Sigmoid colon (tissue), 6 donors: ENCODE measurements at regions not wholly inside any gene's neighbourhood (a gene's known extent, or its start where the extent isn't known, plus 50 kb on each side); places are given as distances from the start of the nearest gene placed in this dataset.

ENCODE experiments used
- DNase-seq: peaks from one replicate; pipeline ENCODE4 v3.0.0-alpha.2; 2019
- H3K27ac ChIP-seq, 4 donors: fragments of 200-600 bp; sonication (generic); one replicate each; pipeline ENCODE4 v1.5.1; 2016 to 2019; ENCODE audit warnings: mild to moderate bottlenecking in 1 of 4
- H3K27me3 ChIP-seq, 3 donors: fragments of 200-600 bp; sonication (generic); one replicate each; pipeline ENCODE4 v1.5.1; 2019; ENCODE audit warnings: mild to moderate bottlenecking in 1 of 3
- H3K36me3 ChIP-seq, 4 donors: fragments of 200-600 bp; sonication (generic); one replicate each; pipeline ENCODE4 v1.5.1; 2016 to 2019
- H3K4me1 ChIP-seq, 4 donors: fragments of 200-600 bp; sonication (generic); one replicate each; pipeline ENCODE4 v1.5.1; 2017 to 2019
- H3K4me3 ChIP-seq, 4 donors: fragments of 200-600 bp; sonication (generic); one replicate each; pipeline ENCODE4 v1.5.1; 2017 to 2019; ENCODE audit warnings: mild to moderate bottlenecking in 2 of 4, moderate library complexity in 1 of 4
- H3K9me3 ChIP-seq, 4 donors: fragments of 200-600 bp in 3 of 4; sonication (generic) in 3 of 4; one replicate each; pipeline versions ENCODE4 v1.5.1 to v1.6.1; 2013 to 2019
- EP300 ChIP-seq, 4 donors: sonication (generic); formaldehyde crosslinking; IDR thresholded peaks; one replicate each; pipeline ENCODE4 v1.6.1; 2017; ENCODE audit warnings: antibody characterized with exemption in 4 of 4
- POLR2A ChIP-seq, 2 donors: fragments of 450-650 bp; IDR thresholded peaks; one replicate each; pipeline ENCODE4 v1.6.1; 2016; ENCODE audit warnings: antibody characterized with exemption in 2 of 2, mild to moderate bottlenecking in 2 of 2, moderate library complexity in 2 of 2
- POLR2AphosphoS5 ChIP-seq, 4 donors: sonication (generic); formaldehyde crosslinking; IDR thresholded peaks; one replicate each; pipeline ENCODE4 v1.6.1; 2017; ENCODE audit warnings: antibody characterized with exemption in 4 of 4
- WGBS, 2 donors: extraction: QIAGEN DNeasy Blood & Tissue Kit; methylation state at CpG; one replicate each; pipeline ENCODE4 v1.1.7; 2013; 5-methylcytosine and 5-hydroxymethylcytosine counted together
- intact Hi-C: fragments of 100-400 bp; cut with DNase I; formaldehyde crosslinking; loops from one replicate; pipeline ENCODE4 v1.15.1; 2023
- TF ChIP-seq, protein P1 (sequence below), 4 experiments: fragments of 450-650 bp in 3 of 4; fragments of 200-600 bp in 1 of 4; IDR thresholded peaks; one replicate each; pipeline ENCODE4 v1.5.1; 2016 to 2019; ENCODE audit warnings: antibody characterized with exemption in 4 of 4, mild to moderate bottlenecking in 3 of 4, moderate library complexity in 2 of 4
- donor health status: healthy with polysubstance abuse.
- donor health status: healthy.

DNA sequence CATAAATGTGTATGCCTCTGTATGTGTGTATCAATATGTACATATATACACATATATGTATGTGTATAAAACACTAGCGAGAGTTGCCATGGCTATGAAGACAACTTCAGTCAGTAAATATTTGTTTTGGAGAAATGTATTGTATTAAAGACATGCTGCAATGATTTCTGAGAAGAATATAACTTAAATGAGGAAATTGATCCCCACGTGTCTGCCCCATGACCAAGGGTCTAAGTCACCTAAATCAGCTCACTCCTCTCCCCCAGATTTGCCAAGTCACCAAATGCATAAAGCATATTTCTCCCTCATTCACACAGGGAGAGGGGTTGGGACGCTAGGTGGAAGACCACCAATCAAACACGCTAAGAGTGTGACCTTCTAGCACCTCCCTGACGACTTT is 58.3 kb upstream of the LYST start:
- H3K9me3 ChIP-seq: no peaks in the 10 kb centered on the region
- no peaks in the 10 kb centered on the region for H3K27me3 ChIP-seq
- no peak overlapping the region for H3K27ac ChIP-seq
- intact Hi-C loops: no loop called here
- 64 to 76% methylated on average over 5 of the region's 5 CpGs for WGBS, 2 donors
- TF ChIP-seq EP300 (IDR thresholded peaks at IDR 0.05): no peak
- TF ChIP-seq POLR2AphosphoS5 (IDR thresholded peaks at IDR 0.05): no peak
- H3K36me3 ChIP-seq: no peaks in the 10 kb centered on the region
- H3K4me1 ChIP-seq: peaks cover 0 to 14% (median 10%) of the 10 kb centered on the region in 4 donors
- H3K4me3 ChIP-seq: no peak overlapping the region
- DNase-seq: no peak

DNA sequence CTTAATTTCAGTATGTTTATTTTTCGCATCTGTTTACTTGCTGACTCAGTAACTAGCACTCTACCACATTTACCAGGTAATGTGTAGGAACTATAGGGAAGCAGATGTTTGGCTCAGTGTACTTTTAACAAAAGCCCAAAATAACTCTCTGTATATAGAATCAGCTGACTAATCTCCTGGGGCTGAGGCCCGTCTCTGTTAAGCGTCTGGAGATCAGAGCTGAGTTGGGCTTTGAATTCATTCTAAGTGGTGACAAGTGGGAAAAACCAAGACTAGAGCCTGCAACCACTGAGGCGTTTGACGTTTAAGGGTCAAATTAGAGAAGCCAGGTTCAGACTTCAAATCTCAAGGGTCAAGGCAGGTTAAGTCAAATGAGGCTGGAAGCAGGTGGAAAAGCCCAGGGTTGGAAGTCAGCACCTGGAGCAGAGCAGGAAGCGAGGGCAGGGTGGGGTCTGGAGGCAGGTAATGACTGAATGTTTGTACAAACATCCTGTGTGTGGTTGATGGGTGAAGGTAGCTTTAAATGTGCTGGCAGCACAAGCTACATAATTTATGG is 56.8 kb upstream of the LYST start:
- H3K27ac ChIP-seq: peak overlapping the region in 1 of 4 donors; percentile 7
- WGBS, 2 donors: 14 to 23% methylated on average over 6 of the region's 6 CpGs
- no peaks in the 10 kb centered on the region for H3K36me3 ChIP-seq
- TF ChIP-seq POLR2A (IDR thresholded peaks at IDR 0.05) (no peak), EP300 (IDR thresholded peaks at IDR 0.05) (no peak), POLR2AphosphoS5 (IDR thresholded peaks at IDR 0.05) (no peak)
- TF ChIP-seq, protein P1, sequence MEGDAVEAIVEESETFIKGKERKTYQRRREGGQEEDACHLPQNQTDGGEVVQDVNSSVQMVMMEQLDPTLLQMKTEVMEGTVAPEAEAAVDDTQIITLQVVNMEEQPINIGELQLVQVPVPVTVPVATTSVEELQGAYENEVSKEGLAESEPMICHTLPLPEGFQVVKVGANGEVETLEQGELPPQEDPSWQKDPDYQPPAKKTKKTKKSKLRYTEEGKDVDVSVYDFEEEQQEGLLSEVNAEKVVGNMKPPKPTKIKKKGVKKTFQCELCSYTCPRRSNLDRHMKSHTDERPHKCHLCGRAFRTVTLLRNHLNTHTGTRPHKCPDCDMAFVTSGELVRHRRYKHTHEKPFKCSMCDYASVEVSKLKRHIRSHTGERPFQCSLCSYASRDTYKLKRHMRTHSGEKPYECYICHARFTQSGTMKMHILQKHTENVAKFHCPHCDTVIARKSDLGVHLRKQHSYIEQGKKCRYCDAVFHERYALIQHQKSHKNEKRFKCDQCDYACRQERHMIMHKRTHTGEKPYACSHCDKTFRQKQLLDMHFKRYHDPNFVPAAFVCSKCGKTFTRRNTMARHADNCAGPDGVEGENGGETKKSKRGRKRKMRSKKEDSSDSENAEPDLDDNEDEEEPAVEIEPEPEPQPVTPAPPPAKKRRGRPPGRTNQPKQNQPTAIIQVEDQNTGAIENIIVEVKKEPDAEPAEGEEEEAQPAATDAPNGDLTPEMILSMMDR (IDR thresholded peaks at IDR 0.05): no peak
- H3K9me3 ChIP-seq: no peaks in the 10 kb centered on the region
- H3K4me3 ChIP-seq: no peak overlapping the region
- intact Hi-C loops: no loop called here
- H3K4me1 ChIP-seq: peaks cover 0 to 14% (median 10%) of the 10 kb centered on the region in 4 donors
- H3K27me3 ChIP-seq: no peaks in the 10 kb centered on the region
- DNase-seq: no peak

DNA sequence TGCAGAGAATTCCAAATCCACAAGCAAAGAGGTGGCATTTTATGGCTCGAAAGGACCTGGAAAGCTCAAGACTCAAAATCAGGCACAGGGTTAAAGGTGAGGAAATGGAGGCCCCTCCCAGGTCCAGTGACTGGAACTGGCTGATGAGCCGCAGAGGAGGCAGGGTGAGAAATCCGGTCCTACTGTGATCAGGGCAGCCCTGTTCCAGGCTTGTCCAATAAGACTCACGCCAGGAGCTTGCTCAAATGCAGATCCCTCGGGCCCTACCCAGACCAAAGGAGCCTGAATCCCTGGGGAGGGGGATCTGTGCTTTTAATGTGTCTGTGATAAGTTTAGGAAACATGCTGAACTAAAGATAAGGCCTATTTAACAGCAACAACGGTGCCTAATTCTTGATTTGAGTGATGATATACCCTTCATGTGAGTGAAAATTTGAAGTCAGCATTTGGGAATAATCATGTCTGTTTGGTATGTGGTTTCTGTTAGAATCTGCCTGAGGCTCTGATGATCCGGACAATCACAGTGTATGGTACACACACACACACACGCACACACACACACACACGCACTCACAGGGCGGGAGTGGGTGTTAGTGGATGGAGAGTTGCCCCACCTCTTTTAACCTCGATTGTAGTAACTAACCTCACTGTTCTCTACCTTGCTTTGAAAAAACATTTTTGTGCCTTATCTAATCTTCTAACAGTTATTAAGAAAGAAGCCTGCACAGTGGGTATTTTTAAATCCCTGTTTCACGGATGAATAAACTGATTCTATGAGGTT is 54.1 kb upstream of the LYST start:
- DNase-seq: no peak
- no peak overlapping the region for H3K4me3 ChIP-seq
- peaks cover 0 to 31% (median 21%) of the 10 kb centered on the region in 4 donors for H3K4me1 ChIP-seq
- H3K9me3 ChIP-seq: no peaks in the 10 kb centered on the region
- H3K36me3 ChIP-seq: no peaks in the 10 kb centered on the region
- peak overlapping the region in 3 of 4 donors; percentile 6 to 46 (median 14) for H3K27ac ChIP-seq
- intact Hi-C loops: no loop called here
- TF ChIP-seq EP300 (IDR thresholded peaks at IDR 0.05): no peak
- TF ChIP-seq POLR2AphosphoS5 (IDR thresholded peaks at IDR 0.05): no peak
- TF ChIP-seq, protein P1 (IDR thresholded peaks at IDR 0.05): no peak
- TF ChIP-seq POLR2A (IDR thresholded peaks at IDR 0.05): no peak
- no peaks in the 10 kb centered on the region for H3K27me3 ChIP-seq
- 41 to 61% methylated on average over 12 of the region's 12 CpGs for WGBS, 2 donors

DNA sequence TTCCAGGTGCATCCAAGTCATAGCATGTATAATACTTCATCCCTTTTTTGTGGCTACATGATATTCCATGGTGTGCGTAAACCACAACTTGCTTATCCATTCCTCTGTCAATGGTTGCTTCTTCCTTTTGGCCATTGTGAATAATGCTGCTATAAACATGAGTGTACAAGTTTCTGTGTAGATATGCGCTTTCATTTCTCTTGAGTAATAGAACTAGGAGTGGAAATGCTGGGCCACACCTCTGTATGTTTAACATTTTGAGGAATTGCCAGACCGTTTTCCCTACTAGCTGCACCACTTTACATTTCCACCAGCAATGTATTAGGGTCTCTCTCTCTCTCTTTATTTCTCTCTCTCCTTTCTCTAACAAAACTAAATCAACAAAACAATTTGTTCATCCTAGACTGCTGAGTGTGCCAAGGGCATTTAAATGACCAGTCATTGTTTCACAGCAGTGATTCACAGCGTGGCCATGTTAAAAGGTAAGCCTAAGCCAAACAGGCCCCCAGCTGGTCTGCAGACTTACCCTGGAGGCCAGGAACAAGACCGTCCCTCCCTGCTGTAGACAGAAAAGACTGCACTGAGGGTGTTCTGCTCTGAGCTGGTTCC is 53.2 kb upstream of the LYST start:
- Histone ChIP-seq H3K27me3 (no peaks in the 10 kb centered on the region), H3K36me3 (no peaks in the 10 kb centered on the region), H3K4me3 (no peak overlapping the region), H3K27ac (peak overlapping the region in 3 of 4 donors; percentile 6 to 46 (median 14)), H3K9me3 (no peaks in the 10 kb centered on the region), H3K4me1 (peaks cover 0 to 31% (median 21%) of the 10 kb centered on the region in 4 donors)
- intact Hi-C loops: no loop called here
- TF ChIP-seq, protein P1 (IDR thresholded peaks at IDR 0.05): no peak
- TF ChIP-seq EP300 (IDR thresholded peaks at IDR 0.05) (no peak), POLR2AphosphoS5 (IDR thresholded peaks at IDR 0.05) (no peak), POLR2A (IDR thresholded peaks at IDR 0.05) (no peak)
- DNase-seq: no peak
- 18 to 58% methylated on average over 5 of the region's 5 CpGs for WGBS, 2 donors

DNA sequence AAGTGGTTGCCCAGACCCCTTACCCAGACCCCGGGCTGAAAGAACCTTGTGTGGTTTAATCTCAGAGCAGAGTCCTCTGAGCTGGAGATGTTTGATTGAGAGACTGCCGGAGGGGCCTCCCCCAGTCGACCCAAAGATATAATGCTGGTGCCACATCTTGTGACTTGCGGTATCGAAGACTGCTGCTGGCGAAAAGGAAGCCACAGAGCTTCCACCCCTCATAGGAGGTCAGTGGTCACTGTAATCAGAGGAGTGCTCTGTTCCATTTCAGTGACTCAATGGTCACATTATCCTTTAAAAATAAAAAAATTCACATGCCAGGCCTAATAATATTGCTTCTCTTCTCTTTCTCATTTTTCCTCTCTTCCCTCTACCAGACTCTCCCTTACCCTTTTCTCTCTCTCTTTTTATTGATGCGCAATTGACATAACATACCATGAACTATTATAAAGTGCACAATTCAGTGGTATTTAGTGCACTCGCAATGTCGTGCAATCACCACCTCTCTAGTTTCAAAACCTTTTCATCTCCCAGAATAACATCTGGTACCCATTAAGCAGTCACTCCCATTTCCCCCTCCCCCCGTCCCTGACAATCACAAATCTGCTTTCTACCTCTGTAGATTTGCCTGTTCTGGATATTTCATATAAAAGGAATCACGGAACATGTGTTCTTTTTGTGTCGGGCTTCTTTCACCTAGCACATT is 52.6 kb upstream of the LYST start:
- H3K9me3 ChIP-seq: no peaks in the 10 kb centered on the region
- intact Hi-C loops: no loop called here
- no peak overlapping the region for H3K4me3 ChIP-seq
- H3K36me3 ChIP-seq: no peaks in the 10 kb centered on the region
- DNase-seq: no peak
- TF ChIP-seq POLR2A (IDR thresholded peaks at IDR 0.05) (no peak), POLR2AphosphoS5 (IDR thresholded peaks at IDR 0.05) (no peak), EP300 (IDR thresholded peaks at IDR 0.05) (no peak)
- TF ChIP-seq, protein P1 (IDR thresholded peaks at IDR 0.05): no peak
- no peaks in the 10 kb centered on the region for H3K27me3 ChIP-seq
- peaks cover 0 to 31% (median 21%) of the 10 kb centered on the region in 4 donors for H3K4me1 ChIP-seq
- H3K27ac ChIP-seq: peak overlapping the region in 1 of 4 donors; percentile 78
- WGBS, 2 donors: 79% methylated on average over 12 of the region's 12 CpGs
